Adipocyte (in vitro differentiated cells): ENCODE measurements at regions not wholly inside any gene's neighbourhood (a gene's known extent, or its start where the extent isn't known, plus 50 kb on each side); places are given as distances from the start of the nearest gene placed in this dataset.

Experiments used
- DNase-seq: peaks from one replicate; pipeline ENCODE4 v3.0.0-alpha.2; 2015; ENCODE audit warnings: low read depth
- H3K27me3 ChIP-seq: replicated peaks from 2 replicates; pipeline ENCODE4 v1.7.0; 2013; ENCODE audit warnings: mild to moderate bottlenecking, low read length, moderate library complexity; ENCODE audit not compliant: control insufficient read depth, insufficient read depth
- H3K36me3 ChIP-seq: 2 replicates; pipeline ENCODE4 v1.7.0; 2013; ENCODE audit warnings: low read length, mild to moderate bottlenecking, moderate library complexity; ENCODE audit not compliant: control insufficient read depth, insufficient read depth, severe bottlenecking
- H3K4me1 ChIP-seq: 2 replicates; pipeline ENCODE4 v1.7.0; 2013; ENCODE audit warnings: mild to moderate bottlenecking, low read length, moderate library complexity; ENCODE audit not compliant: control insufficient read depth, insufficient read depth
- H3K4me3 ChIP-seq: 2 replicates; pipeline ENCODE4 v1.7.0; 2013; ENCODE audit warnings: mild to moderate bottlenecking, low read length, moderate library complexity
- H3K9ac ChIP-seq: 2 replicates; pipeline ENCODE4 v1.7.0; 2013; ENCODE audit warnings: mild to moderate bottlenecking, low read length, moderate library complexity
- H3K9me3 ChIP-seq: 2 replicates; pipeline ENCODE4 v1.7.0; 2013; ENCODE audit warnings: mild to moderate bottlenecking, low read length, moderate library complexity; ENCODE audit not compliant: control insufficient read depth

- DNase-seq = peak; percentile 43
These were observed 91.7 kb upstream of the MMADHC start for GRCh38 chr2:149679286-149679685.

GRCh38 chr2:149677416-149677815 lies 89.8 kb upstream of the MMADHC start:
- H3K9me3 ChIP-seq = peaks cover 5% of the 10 kb centered on the region
- no peaks in the 10 kb centered on the region for H3K27me3 ChIP-seq
- H3K4me1 ChIP-seq = no peaks in the 10 kb centered on the region
- H3K9ac ChIP-seq = no peak overlapping the region
- no peak for DNase-seq
- no peaks in the 10 kb centered on the region for H3K36me3 ChIP-seq
- H3K4me3 ChIP-seq = no peak overlapping the region

More at GRCh38 chr2:149679286-149679685, 91.7 kb upstream of the MMADHC start:
- Histone ChIP-seq H3K4me1 (no peaks in the 10 kb centered on the region), H3K36me3 (no peaks in the 10 kb centered on the region), H3K27me3 (no peaks in the 10 kb centered on the region), H3K9me3 (peaks cover 5% of the 10 kb centered on the region), H3K9ac (no peak overlapping the region), H3K4me3 (no peak overlapping the region)

GRCh38 chr2:149670086-149670485 lies 82.5 kb upstream of the MMADHC start:
- H3K4me1 ChIP-seq = no peaks in the 10 kb centered on the region
- DNase-seq = no peak
- H3K27me3 ChIP-seq = no peaks in the 10 kb centered on the region
- no peak overlapping the region for H3K4me3 ChIP-seq
- H3K9me3 ChIP-seq = no peaks in the 10 kb centered on the region
- no peaks in the 10 kb centered on the region for H3K36me3 ChIP-seq
- no peak overlapping the region for H3K9ac ChIP-seq

GRCh38 chr2:149666809-149667320 lies 79.3 kb upstream of the MMADHC start:
- DNase-seq = no peak
- H3K36me3 ChIP-seq = no peaks in the 10 kb centered on the region
- no peaks in the 10 kb centered on the region for H3K9me3 ChIP-seq

GRCh38 chr2:149664896-149665295 lies 77.3 kb upstream of the MMADHC start:
- DNase-seq = no peak
- Histone ChIP-seq H3K9me3 (no peaks in the 10 kb centered on the region), H3K36me3 (no peaks in the 10 kb centered on the region), H3K9ac (no peak overlapping the region), H3K4me3 (no peak overlapping the region), H3K27me3 (no peaks in the 10 kb centered on the region), H3K4me1 (peaks cover 9% of the 10 kb centered on the region)

More at GRCh38 chr2:149666809-149667320, 79.3 kb upstream of the MMADHC start:
- H3K4me1 ChIP-seq = peaks cover 3% of the 10 kb centered on the region
- no peaks in the 10 kb centered on the region for H3K27me3 ChIP-seq
- no peak overlapping the region for H3K4me3 ChIP-seq
- no peak overlapping the region for H3K9ac ChIP-seq

- no peak for DNase-seq
- Histone ChIP-seq H3K4me3 (no peak overlapping the region), H3K27me3 (no peaks in the 10 kb centered on the region), H3K9me3 (no peaks in the 10 kb centered on the region), H3K36me3 (no peaks in the 10 kb centered on the region), H3K4me1 (peaks cover 9% of the 10 kb centered on the region), H3K9ac (no peak overlapping the region)
These were observed 75.0 kb upstream of the MMADHC start for GRCh38 chr2:149662556-149662955.

- Histone ChIP-seq H3K9me3 (no peaks in the 10 kb centered on the region), H3K4me3 (peak overlapping the region; percentile 39), H3K9ac (no peak overlapping the region), H3K4me1 (peaks cover 9% of the 10 kb centered on the region), H3K27me3 (no peaks in the 10 kb centered on the region), H3K36me3 (no peaks in the 10 kb centered on the region)
- peak; percentile 77 for DNase-seq
These were observed 74.3 kb upstream of the MMADHC start for GRCh38 chr2:149661844-149662243.

GRCh38 chr2:149658553-149658952 lies 71.0 kb upstream of the MMADHC start:
- H3K9me3 ChIP-seq = no peaks in the 10 kb centered on the region
- H3K4me1 ChIP-seq = peaks cover 9% of the 10 kb centered on the region
- H3K27me3 ChIP-seq = no peaks in the 10 kb centered on the region
- no peaks in the 10 kb centered on the region for H3K36me3 ChIP-seq
- no peak overlapping the region for H3K9ac ChIP-seq
- DNase-seq = no peak
- H3K4me3 ChIP-seq = no peak overlapping the region

- no peak overlapping the region for H3K4me3 ChIP-seq
- no peaks in the 10 kb centered on the region for H3K27me3 ChIP-seq
- H3K4me1 ChIP-seq = peaks cover 9% of the 10 kb centered on the region
- DNase-seq = no peak
- H3K9ac ChIP-seq = no peak overlapping the region
- no peaks in the 10 kb centered on the region for H3K36me3 ChIP-seq
- no peaks in the 10 kb centered on the region for H3K9me3 ChIP-seq
These were observed 69.9 kb upstream of the MMADHC start for GRCh38 chr2:149657401-149658040.

- H3K4me3 ChIP-seq = no peak overlapping the region
- DNase-seq = no peak
- H3K27me3 ChIP-seq = no peaks in the 10 kb centered on the region
- no peak overlapping the region for H3K9ac ChIP-seq
- peaks cover 8% of the 10 kb centered on the region for H3K4me1 ChIP-seq
- no peaks in the 10 kb centered on the region for H3K9me3 ChIP-seq
- no peaks in the 10 kb centered on the region for H3K36me3 ChIP-seq
These were observed 69.4 kb upstream of the MMADHC start for GRCh38 chr2:149656996-149657395.

GRCh38 chr2:149653831-149654445 lies 66.4 kb upstream of the MMADHC start:
- H3K9ac ChIP-seq = no peak overlapping the region
- H3K4me1 ChIP-seq = peaks cover 4% of the 10 kb centered on the region
- H3K9me3 ChIP-seq = no peaks in the 10 kb centered on the region
- DNase-seq = no peak
- no peak overlapping the region for H3K4me3 ChIP-seq
- no peaks in the 10 kb centered on the region for H3K36me3 ChIP-seq
- H3K27me3 ChIP-seq = no peaks in the 10 kb centered on the region
